ENCODE measurements at regions not wholly inside any gene's neighbourhood (a gene's known extent, or its start where the extent isn't known, plus 50 kb on each side); places are given as distances from the start of the nearest gene placed in this dataset.

DNA sequence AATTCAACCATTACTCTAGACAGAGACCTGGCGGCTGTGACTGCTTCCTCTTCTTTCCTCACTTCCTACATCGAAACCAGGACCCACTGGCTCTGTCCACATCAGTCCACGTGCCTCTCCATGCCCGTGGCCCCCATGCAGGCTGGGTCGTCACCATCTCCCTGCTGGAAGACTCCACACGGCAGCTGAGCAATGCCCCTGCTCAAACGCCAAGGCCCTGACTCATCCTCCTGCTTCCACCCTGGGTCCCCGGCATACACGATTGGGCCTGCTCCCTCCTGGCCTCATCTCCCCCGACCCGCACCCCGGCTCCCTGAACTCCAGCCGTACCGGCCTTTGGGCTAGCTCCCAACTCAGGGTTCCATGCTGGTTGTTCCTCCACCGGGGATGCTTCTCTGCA lies 67.2 kb upstream of the IER5L start:
- no peak for DNase-seq

DNA sequence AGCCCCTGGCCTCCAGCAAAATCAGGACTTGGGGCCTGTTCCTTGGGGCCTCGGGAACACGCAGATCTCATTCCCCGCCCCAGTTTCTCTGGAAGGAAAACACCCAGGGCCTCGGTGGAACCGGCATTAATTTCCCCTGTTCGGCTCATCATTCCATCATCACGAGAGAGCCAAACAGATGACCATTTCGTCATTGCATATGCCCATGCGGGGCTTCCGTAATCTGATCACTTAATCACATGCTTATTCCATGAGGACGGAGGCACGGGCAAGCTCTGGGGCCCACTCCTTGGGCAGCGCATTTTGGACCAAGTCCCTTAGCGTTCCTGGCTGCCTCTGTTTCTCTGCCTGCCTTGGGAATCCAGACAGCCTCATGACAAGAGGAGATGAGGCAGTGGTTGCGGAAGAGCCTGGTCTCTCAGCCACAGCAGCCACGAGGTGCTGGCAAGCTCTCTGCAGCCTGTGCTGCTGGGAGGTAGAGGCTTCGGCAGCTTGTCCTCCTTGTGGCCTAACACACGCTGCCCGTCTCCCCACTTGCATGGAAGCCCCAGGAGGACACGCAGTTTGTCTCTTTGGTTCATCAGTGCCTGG lies 65.0 kb upstream of the IER5L start:
- DNase-seq: no peak

DNA sequence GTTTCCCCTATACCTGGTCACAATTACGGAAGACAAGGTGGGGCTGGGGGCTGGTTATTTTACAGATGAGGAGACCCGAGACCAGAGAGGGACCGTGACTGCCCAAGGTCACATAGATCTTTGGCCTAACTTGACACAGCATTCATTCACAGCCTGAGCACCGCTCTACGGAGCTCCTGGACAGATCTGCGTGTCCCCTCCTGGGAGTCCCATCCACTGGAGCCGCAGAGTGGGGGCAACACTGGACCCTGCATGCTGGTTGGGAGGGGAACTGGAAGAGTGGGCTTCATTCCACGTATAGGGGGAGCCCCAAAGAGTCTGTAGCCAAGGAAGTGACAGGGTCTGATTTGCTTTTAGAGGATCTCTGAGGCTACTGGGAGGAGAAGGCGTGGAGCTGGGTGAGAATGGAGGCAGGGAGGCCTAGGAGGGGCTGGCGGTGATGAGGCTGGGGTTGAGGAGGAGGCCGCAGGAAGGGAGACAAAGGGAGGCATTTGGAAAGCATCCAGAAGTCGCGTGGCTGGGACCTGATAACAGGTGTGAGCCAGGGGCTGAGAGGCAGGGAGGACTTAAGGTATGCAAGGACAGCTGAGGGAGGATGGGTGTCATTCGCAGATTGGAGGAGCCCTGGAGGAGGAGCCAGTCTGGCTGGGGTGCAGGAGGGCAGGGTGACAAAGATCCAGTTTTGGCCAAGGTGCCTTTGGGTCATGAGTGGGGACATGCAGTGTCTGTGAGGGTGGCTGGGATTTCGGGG lies 64.3 kb upstream of the IER5L start:
- no peak for DNase-seq

DNA sequence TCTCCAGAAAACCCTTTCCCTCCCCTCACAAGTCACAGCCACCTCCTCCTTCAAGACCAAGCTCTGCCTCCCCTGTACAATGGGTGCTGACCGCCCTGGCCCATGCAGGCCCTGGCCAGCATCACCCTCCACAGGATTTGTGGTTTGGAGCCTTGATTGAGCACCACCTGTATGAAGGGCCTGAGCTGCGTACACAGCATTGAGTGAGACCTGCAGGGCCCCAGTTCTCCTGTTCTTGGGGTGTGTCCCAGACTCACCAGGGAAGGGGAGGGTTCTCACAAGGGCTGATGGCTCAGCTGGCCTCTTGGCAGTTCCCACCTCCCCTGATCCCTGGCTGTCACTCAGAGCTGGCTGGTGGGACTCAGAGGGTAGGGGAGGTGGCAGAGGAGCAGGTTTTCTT lies 63.7 kb upstream of the IER5L start:
- DNase-seq: no peak

DNA sequence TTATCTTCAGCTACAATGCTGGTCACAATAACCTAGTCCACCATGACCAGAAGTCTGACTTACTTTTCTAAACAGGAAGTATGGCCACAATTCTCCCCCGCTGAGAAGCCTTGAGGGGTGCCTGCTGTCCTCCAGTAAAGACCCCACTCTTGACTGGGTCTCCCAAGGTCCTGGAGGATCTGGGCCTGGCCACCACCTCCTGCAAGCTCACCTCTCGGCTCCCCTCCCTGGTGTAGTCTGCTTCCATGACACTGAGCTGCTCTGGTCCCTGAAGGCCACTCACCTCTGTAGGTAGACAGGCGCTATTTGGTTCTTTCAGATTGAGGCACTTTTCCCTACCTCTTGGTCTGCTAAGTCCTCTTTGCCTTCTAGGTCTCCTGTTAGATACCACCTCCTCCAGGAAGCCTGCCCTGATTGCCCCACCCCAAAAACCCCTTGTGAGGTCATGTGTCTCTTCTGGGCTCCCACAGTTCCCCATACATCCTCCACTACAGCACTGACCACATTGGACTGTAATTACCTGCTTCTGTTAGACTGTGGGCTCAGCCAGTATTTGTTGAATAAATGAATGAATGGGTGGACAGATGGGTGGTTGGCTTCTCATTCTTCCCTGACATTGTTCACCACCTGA lies 62.6 kb upstream of the IER5L start:
- DNase-seq: no peak

DNA sequence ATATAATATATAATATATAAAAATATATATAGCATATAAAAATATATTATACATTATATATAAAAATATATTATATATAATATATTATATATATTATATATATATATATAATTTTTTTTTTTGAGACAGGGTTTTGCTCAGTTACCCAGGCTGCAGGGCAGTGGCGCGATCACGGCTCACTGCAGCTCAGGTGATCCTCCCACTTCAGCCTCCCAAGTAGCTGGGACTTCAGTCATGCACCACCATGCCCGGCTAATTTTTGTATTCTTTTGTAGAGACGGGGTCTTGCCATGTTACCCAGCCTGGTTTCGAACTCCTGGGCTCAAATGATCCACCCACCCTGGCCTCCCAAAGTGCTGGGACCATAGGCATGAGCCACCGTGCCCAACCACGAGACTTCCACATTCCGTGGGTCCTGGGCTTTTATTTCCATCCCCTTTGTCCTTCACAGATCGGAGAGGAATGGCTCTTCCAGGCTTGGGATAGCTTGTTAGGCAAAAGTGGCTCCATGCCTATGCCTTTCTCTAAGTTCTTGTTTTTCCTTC lies 62.0 kb upstream of the IER5L start:
- no peak for DNase-seq

DNA sequence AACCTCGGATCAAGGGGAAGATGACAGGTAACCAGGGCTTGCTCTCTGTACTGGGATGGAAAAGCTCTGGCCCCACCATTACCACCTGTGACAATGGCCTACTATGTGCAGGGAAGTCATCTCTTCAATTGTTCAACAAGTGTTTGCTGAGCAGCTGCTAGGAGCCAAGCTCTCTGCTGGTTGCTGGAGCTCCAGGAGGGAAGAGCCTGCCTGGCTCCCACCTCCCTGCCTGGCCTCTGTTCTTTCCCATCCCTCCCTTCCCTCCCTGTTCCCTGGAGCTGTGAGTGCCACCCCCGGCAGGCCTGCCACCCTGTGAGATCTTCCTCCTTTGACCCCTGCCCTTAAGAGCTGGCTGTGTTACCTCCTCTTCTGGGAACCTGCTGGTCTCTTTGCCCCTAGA lies 59.7 kb upstream of the IER5L start:
- DNase-seq: no peak

DNA sequence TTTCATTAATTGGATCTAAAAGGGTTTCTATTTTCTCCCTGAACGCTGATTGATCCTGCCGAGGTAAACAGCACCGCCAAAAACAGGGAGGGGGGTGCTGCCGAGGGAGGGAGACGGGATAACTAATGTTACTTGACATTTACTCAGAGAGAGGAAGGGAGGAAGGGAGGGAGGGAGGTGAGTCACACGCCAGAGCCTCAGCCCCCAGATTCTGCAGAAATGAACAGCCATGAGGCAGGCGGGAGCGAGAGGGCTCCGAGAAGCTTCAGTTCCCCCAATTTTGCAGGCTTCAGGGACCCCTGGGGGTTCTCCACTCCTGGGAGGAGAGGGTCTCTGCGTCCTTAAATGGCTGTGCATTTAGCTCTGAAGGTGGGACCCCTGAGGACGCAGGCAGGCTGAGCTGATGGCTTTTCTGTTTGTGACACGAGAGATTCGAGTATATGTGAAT lies 59.1 kb upstream of the IER5L start:
- DNase-seq: no peak

DNA sequence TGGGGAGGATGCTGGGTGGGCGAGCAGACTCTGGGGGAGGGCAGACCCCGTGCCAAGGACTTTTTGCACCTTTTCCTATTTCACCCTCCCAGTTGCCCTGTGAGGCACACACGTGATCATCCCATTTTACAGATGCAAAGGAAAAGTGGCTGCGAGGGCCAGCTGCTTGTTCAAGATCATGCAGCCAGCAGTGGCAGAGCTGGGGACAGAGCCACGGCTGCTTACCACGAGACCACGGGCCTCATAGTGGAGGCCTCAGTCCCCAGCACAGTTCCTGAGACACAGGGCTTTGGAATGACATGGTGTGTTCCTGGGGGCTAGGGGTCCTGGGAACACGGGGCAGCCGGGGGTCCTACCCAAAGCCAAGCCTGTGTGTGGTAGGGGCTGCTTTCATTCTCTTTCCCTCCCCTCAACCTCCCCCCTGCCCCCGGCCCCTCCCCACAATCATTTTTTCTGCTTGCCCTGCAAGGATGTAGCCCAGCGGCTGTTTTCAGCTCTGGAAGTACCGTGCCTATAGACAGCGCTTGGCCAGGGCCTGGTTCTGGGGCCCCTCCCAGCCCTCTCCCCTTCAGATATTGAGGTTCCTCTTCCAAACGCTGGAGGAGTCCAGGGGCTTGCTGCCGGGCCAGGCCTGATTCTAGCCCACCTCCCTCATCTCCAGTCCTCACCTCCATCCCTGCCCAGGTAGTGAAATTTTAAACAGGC lies 58.5 kb upstream of the IER5L start:
- DNase-seq: no peak

DNA sequence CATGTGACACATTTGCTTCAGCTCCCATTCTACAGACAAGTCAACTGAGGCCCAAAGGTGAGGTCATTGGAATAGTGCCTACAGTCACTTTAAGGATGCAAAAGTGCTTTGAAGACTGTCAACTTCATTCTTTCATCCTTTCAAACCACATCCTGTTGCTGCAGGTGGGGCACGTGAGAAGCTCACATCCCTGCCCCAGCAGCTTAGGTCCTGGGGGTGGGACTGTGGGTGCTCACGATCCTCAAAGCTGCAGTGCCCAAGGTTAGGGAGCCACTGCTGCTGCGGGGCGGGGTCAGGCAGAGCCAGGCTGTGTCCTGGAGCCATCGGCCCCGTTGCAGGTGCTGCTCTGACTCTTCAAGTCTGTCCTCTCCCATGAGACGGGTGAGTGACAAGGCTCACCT lies 57.9 kb upstream of the IER5L start:
- no peak for DNase-seq

DNA sequence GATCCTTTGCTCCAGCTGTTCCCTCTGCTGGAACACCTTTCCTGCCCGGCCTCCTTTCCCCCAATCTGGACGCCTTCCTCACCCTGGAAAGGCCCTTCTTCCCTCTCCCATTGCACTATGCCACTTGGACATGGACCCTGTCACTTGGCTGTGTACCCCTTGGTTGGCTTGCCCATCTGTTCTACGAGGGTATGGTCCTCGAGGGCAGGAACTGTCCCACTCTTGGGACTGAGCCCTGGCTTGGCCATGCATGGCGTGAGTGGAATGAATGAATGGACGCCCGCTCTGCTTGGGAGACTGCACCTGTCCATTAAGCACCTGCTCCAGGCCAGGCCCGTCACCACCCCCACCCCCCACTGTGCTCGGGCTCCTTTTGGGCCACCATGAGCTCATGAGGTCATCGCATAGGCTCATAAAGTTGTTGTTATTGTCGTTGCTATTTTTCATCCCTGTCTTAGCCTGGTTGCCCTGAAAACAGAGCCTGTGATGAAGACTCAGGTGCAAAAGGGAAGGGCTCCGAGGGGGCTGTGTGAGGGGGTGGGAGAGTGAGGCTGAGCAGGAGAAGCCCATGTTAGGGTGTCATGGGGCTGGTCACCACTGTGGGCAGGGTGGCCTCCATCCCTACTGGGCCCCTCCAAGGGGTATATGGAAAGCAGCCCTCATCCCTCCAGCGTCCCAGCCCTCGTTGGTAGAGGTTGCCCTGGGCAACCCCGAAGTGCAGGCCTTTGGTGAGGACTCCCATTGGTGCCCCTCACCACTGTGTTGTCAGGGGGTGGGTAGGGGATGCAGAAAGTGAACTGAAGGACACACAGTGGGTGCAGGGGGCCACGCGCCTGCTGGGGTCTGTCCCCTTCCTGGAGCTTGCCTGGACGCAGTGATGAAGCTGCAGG lies 57.2 kb upstream of the IER5L start:
- DNase-seq: no peak

DNA sequence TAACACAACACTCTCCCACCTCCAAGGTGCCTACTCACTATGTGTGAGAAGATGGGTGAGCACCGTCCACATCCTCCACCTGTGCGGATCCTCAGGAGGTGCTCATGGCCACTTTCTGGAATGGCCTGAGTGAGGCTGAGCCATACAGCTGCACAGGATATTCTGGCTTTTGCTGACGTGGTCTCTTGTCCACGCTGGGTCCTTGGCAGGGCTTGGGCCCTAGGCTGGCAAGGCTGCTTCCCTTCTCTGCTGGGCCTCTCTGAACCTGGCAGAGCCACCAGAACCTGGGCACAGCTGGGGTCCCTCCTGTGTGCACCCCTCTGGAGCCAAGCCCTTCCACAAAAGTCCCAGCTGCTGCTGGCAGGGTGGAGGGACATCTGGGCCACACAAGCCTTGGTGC lies 56.4 kb upstream of the IER5L start:
- DNase-seq: no peak

DNA sequence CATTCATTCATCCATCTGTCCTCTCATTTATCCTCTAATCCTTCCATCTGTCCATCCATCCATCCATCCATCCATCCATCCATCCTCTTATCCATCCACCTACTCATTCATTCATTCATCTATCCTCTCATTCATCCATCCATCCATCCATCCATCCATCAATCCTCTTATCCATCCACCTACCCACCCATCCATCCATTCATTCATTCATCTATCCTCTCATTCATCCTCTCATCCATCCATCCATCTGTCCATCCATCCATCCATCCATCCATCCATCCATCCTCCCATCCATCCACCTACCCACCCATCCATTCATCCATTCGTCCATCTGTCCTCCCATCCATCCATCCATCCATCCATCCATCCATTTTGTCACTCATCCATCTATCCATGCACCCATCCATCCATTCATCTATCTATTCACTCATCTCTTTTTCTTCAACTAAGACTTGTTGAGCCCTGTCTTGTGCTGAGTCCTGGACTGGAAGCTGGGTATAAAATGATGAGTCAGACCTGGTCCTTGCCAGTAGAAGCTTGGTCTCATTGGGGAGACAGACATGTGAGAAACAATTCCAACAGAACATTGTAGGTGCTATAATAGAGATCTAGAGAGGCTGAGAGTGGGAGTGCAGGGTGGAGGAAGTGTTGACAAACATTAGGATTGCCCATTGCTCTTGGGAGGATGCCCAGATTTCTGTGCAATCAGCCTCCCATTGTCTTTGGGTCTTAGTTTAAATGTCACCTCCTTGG lies 55.0 kb upstream of the IER5L start:
- DNase-seq: no peak

DNA sequence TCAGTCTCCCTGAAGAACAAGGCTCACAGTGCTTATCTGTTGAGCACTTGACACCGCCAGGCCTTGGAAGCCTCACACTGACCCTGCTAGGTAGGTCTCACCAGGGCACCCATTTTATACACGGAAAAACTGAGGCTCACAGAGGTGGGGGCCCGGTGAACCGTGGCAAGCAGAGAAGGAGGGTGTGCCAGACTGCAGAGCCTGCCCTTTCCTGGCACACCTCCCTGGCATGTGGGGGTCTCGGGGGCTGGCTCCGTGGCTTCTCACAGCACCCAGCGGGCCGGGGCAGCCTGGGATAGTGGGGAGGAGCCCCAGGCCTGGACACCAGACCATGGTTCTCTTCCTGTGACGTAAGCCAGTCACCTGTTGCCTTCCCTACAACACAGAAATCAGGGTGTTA lies 53.7 kb upstream of the IER5L start:
- no peak for DNase-seq

DNA sequence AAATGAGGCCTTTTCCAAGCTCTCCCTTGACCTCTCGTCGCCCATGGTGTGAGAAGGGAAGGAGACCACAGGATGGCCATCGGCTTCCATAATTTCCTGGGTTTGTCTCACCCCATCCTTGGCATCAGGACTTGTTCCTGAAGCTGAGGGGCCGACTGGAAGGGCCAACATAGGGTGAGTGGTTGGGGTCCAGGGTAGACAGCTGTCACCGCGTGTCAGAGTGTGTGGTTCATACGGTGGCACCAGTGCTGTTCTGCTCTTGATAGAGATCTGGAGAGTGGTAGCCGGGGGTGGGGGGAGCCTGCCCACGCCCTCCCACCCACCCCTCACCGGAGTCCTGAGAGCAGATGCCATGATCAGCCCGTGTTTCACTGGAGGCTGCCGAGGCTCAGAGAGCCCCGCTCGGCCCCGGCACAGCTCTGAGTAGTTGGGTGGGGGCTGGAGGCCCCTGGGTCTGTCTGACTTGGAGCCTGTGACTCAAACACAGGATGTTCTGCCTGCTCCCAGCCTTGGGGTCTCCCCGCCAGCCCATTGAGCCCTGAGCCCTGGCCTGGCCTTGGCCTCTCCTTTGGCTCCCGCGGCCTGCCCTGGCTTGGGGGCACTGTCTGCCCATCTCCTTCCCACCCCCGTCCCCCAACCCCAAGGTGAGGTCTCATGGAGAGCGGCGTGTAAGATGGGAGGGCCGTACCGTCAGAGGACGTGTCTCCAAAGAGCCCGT lies 53.1 kb upstream of the IER5L start:
- no peak for DNase-seq

DNA sequence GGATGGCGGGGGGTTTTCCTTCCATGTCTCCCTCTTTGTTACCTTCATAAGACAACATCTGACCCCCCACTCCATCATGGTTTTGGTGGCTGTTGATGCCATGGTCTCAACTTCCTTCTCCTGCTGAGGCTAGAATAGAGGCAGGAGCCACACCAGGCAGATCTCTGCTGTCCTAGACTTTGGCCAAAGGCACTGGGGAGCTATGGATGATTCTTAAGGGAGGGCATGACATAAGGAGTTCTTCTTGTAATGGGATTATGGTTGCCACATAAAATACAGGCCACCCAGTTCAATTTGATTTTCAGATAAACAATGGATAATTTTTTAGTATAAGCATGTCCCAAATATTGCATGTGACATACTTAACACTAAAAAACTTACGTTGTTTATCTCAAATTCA lies 52.2 kb upstream of the IER5L start:
- DNase-seq: no peak
